H1 (cell line): ENCODE measurements at regions not wholly inside any gene's neighbourhood (a gene's known extent, or its start where the extent isn't known, plus 50 kb on each side); places are given as distances from the start of the nearest gene placed in this dataset.

Source experiments
- CTCF ChIA-PET: fragments of 300-600 bp; sonication (Branson Sonifier 250); formaldehyde crosslinking; loops from one replicate; lab custom pipeline; 2021; ENCODE audit not compliant: partially characterized antibody; lab: Charles Lee
- POLR2A ChIA-PET: fragments of 300-600 bp; sonication (Branson Sonifier 250); formaldehyde crosslinking; loops from one replicate; lab custom pipeline; 2021; ENCODE audit warnings: inconsistent platforms; ENCODE audit not compliant: partially characterized antibody; lab: Charles Lee
- DNase-seq, 2 experiments: peaks; one replicate each; pipeline versions ENCODE4 v3.0.0 to v3.0.0-alpha.2; 2010 to 2022; ENCODE audit warnings: low spot score in 2 of 2, low read depth in 1 of 2, mixed read lengths in 1 of 2
- FAIRE-seq: peaks from 2 replicates; lab custom pipeline; 2011; peaks lifted over from hg19 to GRCh38; lab: Jason Lieb, UNC
- H2AFZ ChIP-seq: 2 replicates; pipeline ENCODE4 v1.8.1; 2012; ENCODE audit warnings: low read length, inconsistent platforms
- H2AK5ac ChIP-seq: 2 replicates; pipeline ENCODE4 v1.6.1; 2013; ENCODE audit warnings: low read depth, low read length
- H2BK120ac ChIP-seq: replicated peaks from 2 replicates; pipeline ENCODE3; 2013; ENCODE audit warnings: low read depth, low read length, inconsistent platforms
- H2BK12ac ChIP-seq: 2 replicates; pipeline ENCODE4 v1.6.1; 2013; ENCODE audit warnings: low read depth, low read length
- H2BK15ac ChIP-seq: 2 replicates; pipeline ENCODE4 v1.6.1; 2013; ENCODE audit warnings: low read length
- H2BK20ac ChIP-seq: 2 replicates; pipeline ENCODE4 v1.6.1; 2013; ENCODE audit warnings: low read length
- H2BK5ac ChIP-seq: 2 replicates; pipeline ENCODE4 v1.6.1; 2013; ENCODE audit warnings: low read depth, low read length
- H3K14ac ChIP-seq: 2 replicates; pipeline ENCODE4 v1.6.1; 2013; ENCODE audit warnings: inconsistent platforms; ENCODE audit not compliant: insufficient read length
- H3K18ac ChIP-seq: 2 replicates; pipeline ENCODE4 v1.6.1; 2013; ENCODE audit warnings: low read length; ENCODE audit errors: extremely low read depth
- H3K23ac ChIP-seq: 2 replicates; pipeline ENCODE4 v1.6.1; 2013; ENCODE audit warnings: inconsistent platforms; ENCODE audit not compliant: insufficient read length
- H3K23me2 ChIP-seq: 2 replicates; pipeline ENCODE4 v1.6.1; 2013; ENCODE audit warnings: low read depth, low read length
- H3K27ac ChIP-seq: 2 replicates; pipeline ENCODE4 v1.6.1; 2011; ENCODE audit warnings: low read depth, low read length, inconsistent platforms
- H3K27me3 ChIP-seq, 4 experiments: replicated peaks in 1 of 4; 1 replicate in 1 of 4; 2 replicates in 3 of 4; pipeline versions ENCODE4 v1.6.1 to v1.8.1; 2011 to 2013; ENCODE audit warnings: low read length in 3 of 4, mild to moderate bottlenecking in 3 of 4, inconsistent platforms in 2 of 4, mixed read lengths in 2 of 4, moderate library complexity in 1 of 4; ENCODE audit not compliant: control insufficient read depth in 3 of 4, insufficient read depth in 3 of 4; ENCODE audit errors: extremely low read depth in 1 of 4
- H3K36me3 ChIP-seq, 4 experiments: 2 replicates each; pipeline versions ENCODE4 v1.6.1 to v1.8.1; 2011 to 2013; ENCODE audit warnings: mild to moderate bottlenecking in 4 of 4, low read length in 3 of 4, moderate library complexity in 2 of 4, control low read depth in 1 of 4, inconsistent platforms in 1 of 4; ENCODE audit not compliant: insufficient read depth in 4 of 4, control insufficient read depth in 2 of 4
- H3K4ac ChIP-seq: replicated peaks from 2 replicates; pipeline ENCODE3; 2013; ENCODE audit warnings: low read length, low read depth, mixed read lengths, inconsistent platforms; ENCODE audit not compliant: insufficient read length
- H3K4me1 ChIP-seq, 4 experiments: replicated peaks in 1 of 4; 1 replicate in 1 of 4; 2 replicates in 3 of 4; pipeline versions ENCODE4 v1.6.1 to v1.8.1; 2011 to 2013; ENCODE audit warnings: low read length in 3 of 4, inconsistent platforms in 2 of 4, mixed read lengths in 1 of 4; ENCODE audit not compliant: insufficient read depth in 4 of 4, control insufficient read depth in 3 of 4
- H3K4me2 ChIP-seq, 2 experiments: 2 replicates each; pipeline versions ENCODE4 v1.6.1 to v1.8.1; 2011 to 2013; ENCODE audit warnings: low read depth in 2 of 2, low read length in 2 of 2, control low read depth in 1 of 2, inconsistent platforms in 1 of 2, mild to moderate bottlenecking in 1 of 2; ENCODE audit not compliant: insufficient read depth in 1 of 2
- H3K4me3 ChIP-seq, 4 experiments: fragments of 200-600, 300-600 bp in 1 of 4; sonication (generic), shearing (Covaris generic), sonication (Bioruptor Twin) in 1 of 4; 2 replicates each; pipeline versions ENCODE4 v1.5.1 to v1.8.1; 2011 to 2016; ENCODE audit warnings: low read length in 4 of 4, low read depth in 3 of 4, control low read depth in 2 of 4, inconsistent platforms in 2 of 4, mild to moderate bottlenecking in 2 of 4, mixed read lengths in 1 of 4, moderate library complexity in 1 of 4; ENCODE audit not compliant: insufficient read depth in 2 of 4; ENCODE audit errors: extremely low read depth in 1 of 4
- H3K56ac ChIP-seq: replicated peaks from 2 replicates; pipeline ENCODE3; 2013; ENCODE audit warnings: low read depth, mild to moderate bottlenecking, mixed read lengths, low read length, inconsistent platforms; ENCODE audit not compliant: insufficient read length
- H3K79me1 ChIP-seq: 2 replicates; pipeline ENCODE4 v1.6.1; 2013; ENCODE audit warnings: low read depth, low read length, control low read depth
- H3K79me2 ChIP-seq, 2 experiments: 2 replicates each; pipeline versions ENCODE4 v1.6.1 to v1.8.1; 2012 to 2013; ENCODE audit warnings: low read length in 2 of 2, mild to moderate bottlenecking in 2 of 2, inconsistent platforms in 1 of 2; ENCODE audit not compliant: insufficient read depth in 2 of 2, control insufficient read depth in 1 of 2
- H3K9ac ChIP-seq, 4 experiments: replicated peaks in 1 of 4; 1 replicate in 1 of 4; 2 replicates in 3 of 4; pipeline versions ENCODE4 v1.6.1 to v1.8.1; 2011 to 2013; ENCODE audit warnings: low read depth in 3 of 4, low read length in 3 of 4, control low read depth in 2 of 4, mild to moderate bottlenecking in 2 of 4, moderate library complexity in 2 of 4, inconsistent platforms in 1 of 4; ENCODE audit errors: extremely low read depth in 1 of 4
- H3K9me3 ChIP-seq, 2 experiments: 2 replicates each; pipeline versions ENCODE4 v1.6.1 to v1.8.1; 2012 to 2013; ENCODE audit warnings: mild to moderate bottlenecking in 2 of 2, moderate library complexity in 2 of 2, control low read depth in 1 of 2, inconsistent platforms in 1 of 2, low read depth in 1 of 2, low read length in 1 of 2, mixed read lengths in 1 of 2; ENCODE audit not compliant: insufficient read depth in 2 of 2
- H4K20me1 ChIP-seq, 2 experiments: replicated peaks in 1 of 2; 2 replicates each; pipeline versions ENCODE3 to v1.8.1; 2011 to 2013; ENCODE audit warnings: inconsistent platforms in 2 of 2, low read length in 2 of 2, mild to moderate bottlenecking in 1 of 2; ENCODE audit not compliant: insufficient read depth in 2 of 2, control insufficient read depth in 1 of 2
- H4K5ac ChIP-seq: 2 replicates; pipeline ENCODE4 v1.6.1; 2013; ENCODE audit warnings: low read length, low read depth, mixed read lengths, inconsistent platforms; ENCODE audit not compliant: insufficient read length
- H4K8ac ChIP-seq: 2 replicates; pipeline ENCODE4 v1.8.0; 2013; ENCODE audit warnings: mild to moderate bottlenecking, moderate library complexity, low read length, inconsistent platforms; ENCODE audit not compliant: insufficient read depth; ENCODE audit errors: extremely low read depth
- H4K91ac ChIP-seq: replicated peaks from 2 replicates; pipeline ENCODE3; 2013; ENCODE audit warnings: low read length, mixed read lengths, inconsistent platforms; ENCODE audit not compliant: insufficient read length
- BCL11A ChIP-seq, 2 experiments: IDR thresholded peaks; one replicate each; pipeline ENCODE4 v1.6.1; 2011; ENCODE audit warnings: low read depth in 2 of 2, low read length in 2 of 2, mild to moderate bottlenecking in 2 of 2
- PHF8 ChIP-seq: fragments of 200-600 bp; sonication (generic); conservative IDR thresholded peaks from 2 replicates; pipeline ENCODE4 v1.7.1; 2012; ENCODE audit warnings: low read depth, mild to moderate bottlenecking, inconsistent platforms, low read length, moderate library complexity
- TAF7 ChIP-seq: optimal IDR thresholded peaks from 2 replicates; pipeline ENCODE3; 2011; ENCODE audit warnings: low read depth, mild to moderate bottlenecking, inconsistent platforms, low read length, moderate library complexity, borderline replicate concordance
- YY1 ChIP-seq: IDR thresholded peaks from 2 replicates; pipeline ENCODE4 v1.6.1; 2011; ENCODE audit warnings: low read depth, mild to moderate bottlenecking, low read length
- WGBS, 2 experiments: shearing (Covaris generic) in 1 of 2; methylation state at CpG; one replicate each; pipeline versions ENCODE4 v1.1.6 to v1.1.7; 2013 to 2015; ENCODE audit warnings: low lambda C conversion rate in 2 of 2, mixed read lengths in 2 of 2, inconsistent platforms in 1 of 2, low coverage in 1 of 2, missing lambda C conversion rate in 1 of 2; ENCODE audit not compliant: insufficient replicate concordance in 2 of 2, insufficient coverage in 1 of 2, insufficient read length in 1 of 2; ENCODE audit errors: extremely low coverage in 1 of 2, missing lambda C conversion rate in 1 of 2; 5-methylcytosine and 5-hydroxymethylcytosine counted together

DNA sequence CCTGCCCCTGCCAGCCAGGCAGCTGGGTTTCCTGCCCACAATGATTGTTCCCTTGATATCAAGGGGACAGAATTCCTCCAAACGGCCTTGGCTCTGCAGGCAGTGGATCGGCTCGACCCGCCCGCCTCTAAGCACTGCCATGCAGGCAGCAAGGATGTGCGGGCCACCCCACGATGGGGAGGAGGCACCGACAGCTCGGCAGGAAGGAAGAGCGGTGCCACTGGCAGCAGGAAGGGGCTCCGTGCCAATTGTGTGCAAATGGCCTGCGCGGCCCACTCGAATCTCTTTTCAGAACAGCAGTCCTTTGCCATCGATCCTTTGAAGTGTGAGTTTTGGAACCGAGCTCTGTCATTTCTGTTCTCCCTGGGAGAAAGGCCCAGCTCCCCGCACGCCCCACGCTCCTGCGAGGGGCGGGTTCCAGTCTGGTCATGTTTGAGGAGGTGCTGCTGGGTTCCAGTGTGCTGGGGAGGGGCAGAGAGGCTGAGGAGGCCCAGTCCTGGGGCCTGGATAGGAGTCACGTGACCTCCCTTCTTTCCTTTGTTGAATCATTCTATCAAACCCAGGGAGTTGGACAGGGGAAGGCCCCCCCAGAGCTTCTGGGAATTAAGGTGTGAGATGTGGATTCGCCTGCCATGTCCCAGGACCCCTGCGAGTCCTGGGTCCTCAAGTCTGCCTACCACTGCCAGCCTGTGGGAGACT is 406.0 kb downstream of the CTTN start:
- Histone ChIP-seq H3K4me2 (no peak overlapping the region), H3K27ac (no peak overlapping the region), H4K5ac (no peak overlapping the region), H4K20me1 (peaks cover 0 to 2% of the 10 kb centered on the region in 2 experiments), H3K23me2 (peaks cover 3% of the 10 kb centered on the region; the same call in 1 of the 2 replicates), H2AFZ (no peak overlapping the region), H3K36me3 (peaks cover 0 to 6% (median 3%) of the 10 kb centered on the region in 4 experiments; a peak in 3 of 8 replicates), H3K23ac (no peak overlapping the region), H4K91ac (no peak overlapping the region), H2BK120ac (no peak overlapping the region), H2BK12ac (no peak overlapping the region), H3K27me3 (no peaks in the 10 kb centered on the region), H3K56ac (no peak overlapping the region), H3K4me3 (no peak overlapping the region), H4K8ac (no peak overlapping the region), H2BK5ac (no peak overlapping the region), H2BK15ac (no peak overlapping the region), H2BK20ac (no peak overlapping the region), H3K9me3 (no peaks in the 10 kb centered on the region), H3K14ac (no peak overlapping the region), H3K4me1 (peaks cover 0 to 4% (median 0%) of the 10 kb centered on the region in 4 experiments; a peak in 1 of 7 replicates), H3K79me2 (no peaks in the 10 kb centered on the region), H3K79me1 (no peaks in the 10 kb centered on the region), H3K4ac (no peak overlapping the region), H3K9ac (no peak overlapping the region), H3K18ac (no peak overlapping the region), H2AK5ac (no peak overlapping the region)
- TF ChIP-seq PHF8: no peak
- TF ChIP-seq BCL11A (IDR thresholded peaks at IDR 0.05; ENCODE audit: low read depth in 2 of 2, low read length in 2 of 2): no peak
- TF ChIP-seq YY1: no peak
- no peak for TF ChIP-seq TAF7
- FAIRE-seq (no peak), DNase-seq (no peak)
- POLR2A ChIA-PET: interaction anchor here (2.5 kb wide), 1 partner anchor 12 kb away, joined by 8 read pairs; no protein-coding TSS in a partner anchor
- CTCF ChIA-PET: interaction anchor here (0.5 to 4.5 kb wide), 6 partner anchors 11 to 614 kb away, joined by 3 to 21 read pairs (median 4); no protein-coding TSS in a partner anchor
- WGBS, 2 experiments: 99% methylated on average over 15 of the region's 24 CpGs; no CpG with 5 or more reads in 1 of the 2 experiments
